GM12874 (cell line): ENCODE measurements at regions not wholly inside any gene's neighbourhood (a gene's known extent, or its start where the extent isn't known, plus 50 kb on each side); places are given as distances from the start of the nearest gene placed in this dataset.

Source experiments
- TF ChIP-seq, protein P1 (sequence below): IDR thresholded peaks from 2 replicates; pipeline ENCODE4 v1.5.1; 2011; ENCODE audit warnings: low read depth, mild to moderate bottlenecking, control low read depth, low read length, moderate library complexity; ENCODE audit not compliant: insufficient read depth

DNA sequence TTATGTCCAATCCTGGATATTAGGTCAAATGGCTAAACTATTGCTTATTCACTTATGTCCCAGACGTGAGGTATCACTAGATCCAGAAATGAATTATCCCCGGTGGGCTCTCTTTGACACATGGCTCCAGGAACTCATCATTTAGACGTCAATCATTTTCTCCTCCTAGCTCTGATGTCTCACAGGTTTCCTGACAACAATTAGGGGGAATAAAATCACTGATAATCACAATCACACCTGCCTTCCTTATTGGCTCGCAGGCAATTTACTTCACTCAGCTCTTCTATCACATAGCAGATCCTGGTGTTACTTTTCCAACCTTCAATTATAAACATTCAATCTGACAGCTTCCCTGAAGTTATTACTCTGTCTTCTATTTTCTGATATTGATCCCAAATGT lies 634.0 kb upstream of the TENM4 start:
- TF ChIP-seq, protein P1, sequence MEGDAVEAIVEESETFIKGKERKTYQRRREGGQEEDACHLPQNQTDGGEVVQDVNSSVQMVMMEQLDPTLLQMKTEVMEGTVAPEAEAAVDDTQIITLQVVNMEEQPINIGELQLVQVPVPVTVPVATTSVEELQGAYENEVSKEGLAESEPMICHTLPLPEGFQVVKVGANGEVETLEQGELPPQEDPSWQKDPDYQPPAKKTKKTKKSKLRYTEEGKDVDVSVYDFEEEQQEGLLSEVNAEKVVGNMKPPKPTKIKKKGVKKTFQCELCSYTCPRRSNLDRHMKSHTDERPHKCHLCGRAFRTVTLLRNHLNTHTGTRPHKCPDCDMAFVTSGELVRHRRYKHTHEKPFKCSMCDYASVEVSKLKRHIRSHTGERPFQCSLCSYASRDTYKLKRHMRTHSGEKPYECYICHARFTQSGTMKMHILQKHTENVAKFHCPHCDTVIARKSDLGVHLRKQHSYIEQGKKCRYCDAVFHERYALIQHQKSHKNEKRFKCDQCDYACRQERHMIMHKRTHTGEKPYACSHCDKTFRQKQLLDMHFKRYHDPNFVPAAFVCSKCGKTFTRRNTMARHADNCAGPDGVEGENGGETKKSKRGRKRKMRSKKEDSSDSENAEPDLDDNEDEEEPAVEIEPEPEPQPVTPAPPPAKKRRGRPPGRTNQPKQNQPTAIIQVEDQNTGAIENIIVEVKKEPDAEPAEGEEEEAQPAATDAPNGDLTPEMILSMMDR, result no peak

GRCh38 chr11:80066291-80066690 lies 625.5 kb upstream of the TENM4 start:
- TF ChIP-seq, protein P1, result no peak

DNA sequence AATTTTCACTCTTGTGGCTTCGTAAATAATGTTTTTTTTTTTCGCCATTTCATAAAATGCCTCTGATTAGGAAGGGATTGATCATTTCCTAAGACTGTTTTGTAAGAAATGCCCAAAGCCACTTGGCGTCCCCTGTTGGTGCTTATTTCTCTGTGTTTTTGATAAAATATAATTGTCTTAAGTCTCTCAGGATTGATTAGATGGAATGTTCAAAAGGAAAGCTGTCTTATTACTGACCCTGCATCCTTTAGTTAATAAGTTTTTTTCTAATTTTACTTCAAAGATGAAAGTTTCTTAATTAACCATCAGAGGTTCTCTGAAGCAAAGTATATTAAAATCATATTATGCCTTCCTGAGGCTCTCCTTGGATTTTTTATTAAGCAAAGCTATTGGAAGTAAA lies 624.3 kb upstream of the TENM4 start:
- TF ChIP-seq, protein P1, result no peak

DNA sequence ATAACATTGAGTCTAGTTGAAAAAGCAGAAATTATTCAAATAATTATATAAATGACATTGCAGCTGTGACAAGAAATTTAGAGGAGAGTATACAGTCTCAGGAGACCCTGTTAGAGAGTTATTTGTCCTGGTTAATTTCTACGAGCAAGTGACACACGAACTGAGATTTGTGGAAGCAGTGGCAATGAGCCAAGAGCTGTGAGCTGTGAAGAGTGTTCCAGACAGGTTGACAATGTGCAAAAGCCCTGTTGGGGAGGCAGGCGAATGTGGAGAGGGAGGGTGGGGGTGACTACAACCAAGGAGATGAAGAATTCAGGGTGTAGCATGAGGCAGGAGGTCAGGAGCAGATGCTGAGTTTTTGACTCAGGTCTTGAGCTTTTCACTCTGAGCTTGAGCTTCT lies 620.2 kb upstream of the TENM4 start:
- TF ChIP-seq, protein P1, result no peak

DNA sequence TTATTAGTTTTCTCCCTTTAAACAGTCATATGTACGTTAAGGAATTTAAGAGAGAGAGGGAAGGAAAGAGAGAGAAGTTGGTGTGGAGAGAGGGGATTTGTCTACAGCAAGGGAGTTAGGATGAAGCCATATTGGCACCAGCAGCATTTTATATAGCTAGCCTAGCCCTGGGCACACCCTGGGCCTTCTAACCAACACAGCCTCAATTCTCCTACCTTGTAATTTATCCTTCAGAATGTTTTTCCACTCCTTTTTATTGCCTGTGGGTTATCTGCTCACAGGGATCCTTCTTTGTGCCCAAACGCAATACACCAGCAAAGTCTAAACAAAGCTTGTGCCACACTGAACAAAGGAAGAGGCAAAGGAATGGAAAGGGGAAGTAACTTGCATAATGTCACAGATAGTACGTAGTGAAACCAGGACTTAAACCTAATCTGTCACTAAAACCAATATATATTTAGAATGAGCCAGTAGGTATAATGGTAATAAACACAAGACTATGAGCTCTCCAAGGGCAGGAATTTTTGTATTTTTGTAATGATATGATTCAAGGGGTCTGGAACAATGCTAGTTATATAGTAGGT lies 613.8 kb upstream of the TENM4 start:
- TF ChIP-seq, protein P1, result no peak

DNA sequence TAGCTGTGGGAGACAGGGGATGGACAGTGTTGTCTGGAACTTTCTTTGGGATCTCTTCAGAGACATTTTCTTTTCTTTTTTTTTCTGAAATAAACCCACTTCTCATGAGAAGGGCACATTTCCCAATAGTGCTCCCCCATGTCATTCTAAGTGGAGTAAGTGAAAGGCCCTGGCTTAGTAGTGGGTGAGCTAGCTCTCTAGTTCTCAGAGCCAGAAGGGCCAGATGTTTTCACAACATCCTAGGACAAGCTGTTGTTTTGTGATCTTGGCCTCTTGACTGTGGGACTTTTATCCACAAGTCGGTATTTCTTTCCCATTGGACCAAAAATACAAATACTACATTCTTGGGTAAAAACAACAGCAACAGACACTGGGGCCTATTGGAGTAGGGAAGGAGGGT lies 607.7 kb upstream of the TENM4 start:
- TF ChIP-seq, protein P1, result no peak

GRCh38 chr11:80041136-80042000 lies 600.5 kb upstream of the TENM4 start:
- TF ChIP-seq, protein P1, result no peak
